Naive thymus-derived CD4-positive, alpha-beta T cell (primary cell): ENCODE measurements at regions not wholly inside any gene's neighbourhood (a gene's known extent, or its start where the extent isn't known, plus 50 kb on each side); places are given as distances from the start of the nearest gene placed in this dataset.

Source experiments
- ATAC-seq: fragments of 150-1000 bp; cut with Tn5 transposase; 2 replicates; pipeline ENCODE4 v1.10.0; 2021; ENCODE audit warnings: mild to moderate bottlenecking, moderate library complexity
- CTCF ChIA-PET: fragments of 350-600 bp; sonication (Branson Sonifier 250); formaldehyde crosslinking; loops from one replicate; lab custom pipeline; 2021; ENCODE audit warnings: antibody characterized with exemption; lab: Charles Lee
- POLR2A ChIA-PET: fragments of 350-600 bp; sonication (Branson Sonifier 250); formaldehyde crosslinking; loops from one replicate; lab custom pipeline; 2021; ENCODE audit warnings: antibody characterized with exemption, inconsistent platforms; lab: Charles Lee
- DNase-seq, 9 donors: peaks; one replicate each; pipeline versions ENCODE4 v3.0.0 to v3.0.0-alpha.2; 2020 to 2022; ENCODE audit warnings: mixed read lengths in 1 of 9
- H3K27ac ChIP-seq: one replicate; pipeline ENCODE4 v1.7.0; 2013; ENCODE audit warnings: mild to moderate bottlenecking, low read depth, low read length, moderate library complexity
- H3K27me3 ChIP-seq, 2 donors: one replicate each; pipeline ENCODE4 v1.7.0; 2013; ENCODE audit warnings: low read length in 2 of 2, mild to moderate bottlenecking in 2 of 2, moderate library complexity in 2 of 2; ENCODE audit not compliant: control insufficient read depth in 2 of 2, insufficient read depth in 2 of 2
- H3K36me3 ChIP-seq, 3 experiments: 1 replicate in 2 of 3; 2 replicates in 1 of 3; pipeline ENCODE4 v1.7.0; 2013; ENCODE audit warnings: low read length in 3 of 3, mild to moderate bottlenecking in 3 of 3, moderate library complexity in 1 of 3; ENCODE audit not compliant: insufficient read depth in 3 of 3, control insufficient read depth in 2 of 3
- H3K4me1 ChIP-seq, 2 donors: one replicate each; pipeline ENCODE4 v1.7.0; 2013; ENCODE audit warnings: low read length in 2 of 2, mild to moderate bottlenecking in 2 of 2, moderate library complexity in 1 of 2; ENCODE audit not compliant: control insufficient read depth in 2 of 2, insufficient read depth in 2 of 2
- H3K4me3 ChIP-seq: 2 replicates; pipeline ENCODE4 v1.7.0; 2013; ENCODE audit warnings: mild to moderate bottlenecking, low read length
- H3K9me3 ChIP-seq, 3 experiments: 1 replicate in 2 of 3; 2 replicates in 1 of 3; pipeline ENCODE4 v1.7.0; 2013; ENCODE audit warnings: low read length in 3 of 3; ENCODE audit not compliant: control insufficient read depth in 2 of 3
- H3K27ac Mint-ChIP-seq, 9 donors: one replicate each; pipeline ENCODE4 v1.8.0; 2020 to 2022; ENCODE audit warnings: mixed read lengths in 9 of 9, mild to moderate bottlenecking in 8 of 9, moderate library complexity in 5 of 9, inconsistent platforms in 2 of 9
- H3K27me3 Mint-ChIP-seq, 5 donors: one replicate each; pipeline ENCODE4 v1.8.0; 2021 to 2022; ENCODE audit warnings: mixed read lengths in 5 of 5, mild to moderate bottlenecking in 1 of 5
- H3K36me3 Mint-ChIP-seq, 5 donors: one replicate each; pipeline ENCODE4 v1.8.0; 2020 to 2022; ENCODE audit warnings: mixed read lengths in 5 of 5, mild to moderate bottlenecking in 3 of 5, inconsistent platforms in 1 of 5
- H3K4me1 Mint-ChIP-seq, 7 donors: one replicate each; pipeline ENCODE4 v1.8.0; 2020 to 2022; ENCODE audit warnings: mixed read lengths in 7 of 7, mild to moderate bottlenecking in 3 of 7, inconsistent platforms in 1 of 7
- H3K4me3 Mint-ChIP-seq, 10 donors: one replicate each; pipeline ENCODE4 v1.8.0; 2020 to 2022; ENCODE audit warnings: mild to moderate bottlenecking in 10 of 10, mixed read lengths in 10 of 10, moderate library complexity in 6 of 10, inconsistent platforms in 2 of 10
- H3K9me3 Mint-ChIP-seq, 11 donors: one replicate each; pipeline ENCODE4 v1.8.0; 2020 to 2022; ENCODE audit warnings: mixed read lengths in 11 of 11, mild to moderate bottlenecking in 4 of 11, inconsistent platforms in 1 of 11, moderate library complexity in 1 of 11
- intact Hi-C, 2 donors: fragments of 100-400 bp; cut with micrococcal nuclease; formaldehyde crosslinking; loops; one replicate each; pipeline ENCODE4 v1.15.1; 2023

DNA sequence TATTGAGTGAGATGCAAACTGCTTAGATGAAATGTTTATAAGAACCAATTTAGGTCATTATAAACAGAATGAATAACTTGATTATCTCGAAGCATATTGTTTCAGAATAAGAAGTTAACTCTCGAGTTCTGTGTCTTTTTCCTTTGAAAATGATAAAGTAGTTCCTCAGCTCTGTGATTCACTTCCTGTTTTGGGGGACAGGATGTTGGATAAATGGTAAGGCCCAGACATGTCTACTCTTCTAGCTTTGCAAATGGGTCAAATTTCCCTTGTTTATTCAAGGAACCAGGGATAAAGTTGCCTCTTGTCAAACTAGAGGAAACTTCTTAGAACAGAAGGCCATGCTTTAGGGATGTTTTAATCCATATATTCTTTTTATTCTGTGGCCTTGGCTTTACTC lies 246.9 kb downstream of the SOX4 start:
- Histone ChIP-seq H3K36me3 (no peaks in the 10 kb centered on the region), H3K4me1 (no peaks in the 10 kb centered on the region), H3K27ac (no peak overlapping the region), H3K4me3 (no peak overlapping the region), H3K9me3 (no peaks in the 10 kb centered on the region), H3K27me3 (no peaks in the 10 kb centered on the region)
- H3K9me3 Mint-ChIP-seq: peaks cover 0 to 4% (median 0%) of the 10 kb centered on the region in 11 donors
- peaks cover 0 to 12% (median 0%) of the 10 kb centered on the region in 7 donors for H3K4me1 Mint-ChIP-seq
- no peak overlapping the region for H3K27ac Mint-ChIP-seq
- peaks cover 0 to 11% (median 0%) of the 10 kb centered on the region in 5 donors for H3K27me3 Mint-ChIP-seq
- ATAC-seq: no peak
- DNase-seq: no peak
- no peak overlapping the region for H3K4me3 Mint-ChIP-seq
- intact Hi-C loops: no loop called here
- ChIA-PET CTCF (no interaction called here), POLR2A (no interaction called here)
- no peaks in the 10 kb centered on the region for H3K36me3 Mint-ChIP-seq

DNA sequence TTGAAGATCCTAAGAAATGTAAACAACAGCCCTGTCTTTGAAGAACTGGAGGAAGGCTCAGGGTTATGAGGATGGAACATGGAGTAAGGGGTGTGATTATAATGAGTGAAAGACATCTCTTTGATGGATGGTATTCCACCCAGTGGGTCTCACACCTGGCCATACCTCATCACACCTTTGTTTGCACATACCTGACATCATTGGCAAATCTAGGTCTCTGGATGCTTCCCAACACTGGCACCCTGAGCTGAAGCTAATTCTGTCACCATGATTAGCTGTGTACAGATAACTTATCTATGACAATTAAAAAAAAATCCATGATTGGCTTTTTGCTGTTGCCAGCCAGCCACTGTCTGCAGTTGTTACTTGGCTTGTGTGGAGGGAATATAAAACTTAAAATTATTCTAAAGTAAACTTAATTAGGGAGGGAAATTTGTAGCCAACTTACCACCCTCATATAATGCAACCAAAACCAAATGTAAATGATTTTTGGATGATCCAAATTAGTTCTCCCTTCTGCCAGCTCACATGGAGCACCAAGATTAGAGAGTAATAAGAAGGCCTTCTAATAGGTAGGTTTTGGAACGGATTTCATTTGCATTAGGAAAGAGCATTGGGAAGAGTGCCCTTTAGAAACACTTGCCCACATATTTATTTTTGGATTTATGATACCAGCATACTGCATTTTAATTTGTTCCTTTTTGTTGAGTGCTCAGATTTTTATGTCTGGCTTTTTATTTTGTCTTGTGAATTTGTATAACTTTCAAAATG lies 249.5 kb downstream of the SOX4 start:
- peaks cover 0 to 4% (median 0%) of the 10 kb centered on the region in 11 donors for H3K9me3 Mint-ChIP-seq
- peaks cover 0 to 13% (median 9%) of the 10 kb centered on the region in 5 donors for H3K27me3 Mint-ChIP-seq
- no peak overlapping the region for H3K27ac ChIP-seq
- H3K4me3 ChIP-seq: no peak overlapping the region
- no peak for DNase-seq
- no peaks in the 10 kb centered on the region for H3K36me3 ChIP-seq
- H3K9me3 ChIP-seq: no peaks in the 10 kb centered on the region
- ATAC-seq: no peak
- ChIA-PET POLR2A (no interaction called here), CTCF (no interaction called here)
- intact Hi-C loops: no loop called here
- H3K36me3 Mint-ChIP-seq: peaks cover 0 to 3% (median 0%) of the 10 kb centered on the region in 5 donors
- H3K4me1 Mint-ChIP-seq: peaks cover 0 to 16% (median 15%) of the 10 kb centered on the region in 7 donors
- no peaks in the 10 kb centered on the region for H3K27me3 ChIP-seq
- H3K27ac Mint-ChIP-seq: no peak overlapping the region
- no peaks in the 10 kb centered on the region for H3K4me1 ChIP-seq
- H3K4me3 Mint-ChIP-seq: no peak overlapping the region

DNA sequence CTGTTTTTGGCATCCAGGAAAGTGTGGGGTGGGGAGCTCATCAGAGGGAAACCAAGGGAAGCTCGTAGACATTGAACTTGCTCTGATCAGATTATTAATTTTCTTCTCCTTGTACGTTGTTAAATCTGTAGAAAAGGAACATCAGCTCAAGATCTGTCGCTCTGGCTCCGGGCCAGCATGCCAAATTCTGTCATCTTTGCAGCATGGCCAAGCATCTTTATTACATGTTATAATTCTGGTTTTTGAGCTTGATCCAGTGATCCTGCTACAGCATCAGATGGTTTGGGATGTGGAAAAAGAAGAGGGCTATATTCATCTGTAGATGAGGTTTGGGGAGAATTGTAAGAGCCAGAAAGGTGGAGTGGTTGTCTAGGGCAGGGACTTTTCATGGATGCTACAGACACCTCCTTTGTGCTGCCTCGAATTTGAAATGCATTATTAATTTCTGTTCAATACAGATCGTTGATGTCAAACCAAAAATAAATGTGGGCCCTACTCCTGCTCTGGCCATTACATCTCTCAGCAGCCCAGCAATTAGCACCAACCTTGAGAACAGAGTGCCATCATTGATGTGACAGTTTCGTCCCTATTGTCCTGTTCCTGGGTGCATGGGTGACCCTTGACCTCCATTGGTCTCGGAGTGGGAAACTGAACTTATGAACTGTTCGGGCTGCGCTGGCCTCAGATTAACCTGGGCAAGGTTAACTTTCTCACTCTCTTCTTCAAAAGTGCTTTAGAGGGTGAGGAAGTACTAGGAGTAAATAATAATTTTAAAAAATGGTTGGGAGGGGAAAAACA lies 250.8 kb downstream of the SOX4 start:
- H3K9me3 Mint-ChIP-seq: peaks cover 0 to 4% (median 0%) of the 10 kb centered on the region in 11 donors
- Histone ChIP-seq H3K4me3 (no peak overlapping the region), H3K27me3 (no peaks in the 10 kb centered on the region), H3K27ac (no peak overlapping the region), H3K36me3 (no peaks in the 10 kb centered on the region), H3K4me1 (no peaks in the 10 kb centered on the region), H3K9me3 (no peaks in the 10 kb centered on the region)
- POLR2A ChIA-PET: no interaction called here
- intact Hi-C loops: no loop called here
- no peak for DNase-seq
- CTCF ChIA-PET: no interaction called here
- H3K27ac Mint-ChIP-seq: no peak overlapping the region
- peaks cover 0 to 3% (median 0%) of the 10 kb centered on the region in 5 donors for H3K36me3 Mint-ChIP-seq
- no peak for ATAC-seq
- H3K27me3 Mint-ChIP-seq: peaks cover 0 to 20% (median 10%) of the 10 kb centered on the region in 5 donors
- H3K4me3 Mint-ChIP-seq: no peak overlapping the region
- peaks cover 0 to 16% (median 16%) of the 10 kb centered on the region in 7 donors for H3K4me1 Mint-ChIP-seq

DNA sequence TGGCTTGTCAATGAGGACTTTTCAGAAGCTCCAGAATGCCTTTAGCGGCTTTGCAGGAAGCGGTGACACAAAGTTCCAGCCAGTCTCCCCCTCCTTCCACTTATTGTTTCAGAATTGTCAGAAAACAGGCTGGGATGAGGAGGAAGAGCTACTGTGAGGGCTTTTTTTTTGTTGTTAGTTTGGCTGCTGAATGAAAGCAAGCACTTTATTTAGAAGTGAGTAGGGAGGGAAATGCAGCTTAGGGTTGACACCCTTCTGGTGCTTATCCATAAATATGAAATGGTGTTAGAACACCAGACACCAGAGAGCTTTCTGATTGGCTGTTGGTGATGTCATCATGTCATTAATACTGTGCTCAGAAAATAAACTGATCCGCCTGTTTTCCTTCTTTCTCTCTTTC lies 251.5 kb downstream of the SOX4 start:
- Histone ChIP-seq H3K27ac (no peak overlapping the region), H3K4me1 (no peaks in the 10 kb centered on the region), H3K27me3 (no peaks in the 10 kb centered on the region), H3K9me3 (no peaks in the 10 kb centered on the region), H3K4me3 (no peak overlapping the region), H3K36me3 (no peaks in the 10 kb centered on the region)
- POLR2A ChIA-PET: no interaction called here
- Mint-ChIP-seq H3K27ac (peak overlapping the region in 1 of 9 donors; percentile 37), H3K4me3 (no peak overlapping the region), H3K36me3 (peaks cover 0 to 3% (median 0%) of the 10 kb centered on the region in 5 donors), H3K27me3 (peaks cover 0 to 20% (median 10%) of the 10 kb centered on the region in 5 donors), H3K4me1 (peaks cover 0 to 16% (median 16%) of the 10 kb centered on the region in 7 donors), H3K9me3 (peaks cover 0 to 3% (median 0%) of the 10 kb centered on the region in 11 donors)
- DNase-seq (no peak), ATAC-seq (no peak)
- intact Hi-C loops: no loop called here
- CTCF ChIA-PET: no interaction called here

DNA sequence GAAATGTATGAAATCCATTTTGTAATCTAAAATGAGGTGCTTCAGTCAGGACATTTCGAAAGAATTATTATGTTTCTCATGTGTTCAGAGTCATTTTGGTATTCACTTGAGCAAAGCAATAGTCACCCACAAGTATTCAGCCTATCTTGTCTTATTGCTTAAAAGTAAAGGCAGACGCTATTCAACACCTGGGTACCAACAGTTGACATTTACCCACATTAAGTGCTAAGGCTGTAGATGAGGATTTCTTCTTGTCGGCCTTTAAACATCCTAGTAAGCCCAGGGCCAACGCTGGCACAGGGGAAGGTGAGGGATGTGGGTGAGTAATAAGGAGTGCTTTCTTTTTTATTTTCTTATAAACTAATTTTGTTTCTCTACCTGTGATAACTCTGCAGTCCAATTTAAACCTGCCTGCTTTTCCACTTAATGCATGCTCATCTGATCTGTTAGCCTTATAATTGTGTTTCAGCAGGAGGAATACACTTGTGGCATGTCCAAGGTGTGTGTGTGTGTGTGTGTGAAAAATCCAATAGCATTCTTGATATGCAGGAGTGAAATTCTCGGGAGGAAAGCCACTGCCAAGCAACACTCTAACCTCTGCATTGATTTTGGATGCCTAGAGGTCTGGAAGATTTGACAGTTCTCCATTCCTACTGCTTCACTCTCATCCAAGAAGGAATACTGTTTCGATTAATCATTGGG lies 252.0 kb downstream of the SOX4 start:
- intact Hi-C loops: no loop called here
- H3K4me3 Mint-ChIP-seq: no peak overlapping the region
- no peaks in the 10 kb centered on the region for H3K27me3 ChIP-seq
- no peak overlapping the region for H3K27ac ChIP-seq
- no peak for ATAC-seq
- ChIA-PET CTCF (no interaction called here), POLR2A (no interaction called here)
- DNase-seq: no peak
- no peaks in the 10 kb centered on the region for H3K9me3 ChIP-seq
- H3K4me3 ChIP-seq: no peak overlapping the region
- H3K4me1 Mint-ChIP-seq: peaks cover 2 to 17% (median 16%) of the 10 kb centered on the region in 7 donors
- H3K27ac Mint-ChIP-seq: no peak overlapping the region
- H3K27me3 Mint-ChIP-seq: peaks cover 0 to 20% (median 10%) of the 10 kb centered on the region in 5 donors
- peaks cover 0 to 3% (median 0%) of the 10 kb centered on the region in 5 donors for H3K36me3 Mint-ChIP-seq
- no peaks in the 10 kb centered on the region for H3K4me1 ChIP-seq
- peaks cover 0 to 2% (median 0%) of the 10 kb centered on the region in 11 donors for H3K9me3 Mint-ChIP-seq
- no peaks in the 10 kb centered on the region for H3K36me3 ChIP-seq
